Sigmoid colon (tissue), 6 donors: ENCODE measurements at regions not wholly inside any gene's neighbourhood (a gene's known extent, or its start where the extent isn't known, plus 50 kb on each side); places are given as distances from the start of the nearest gene placed in this dataset.

Source experiments
- DNase-seq: peaks from one replicate; pipeline ENCODE4 v3.0.0-alpha.2; 2019
- H3K27ac ChIP-seq, 4 donors: fragments of 200-600 bp; sonication (generic); one replicate each; pipeline ENCODE4 v1.5.1; 2016 to 2019; ENCODE audit warnings: mild to moderate bottlenecking in 1 of 4
- H3K27me3 ChIP-seq, 3 donors: fragments of 200-600 bp; sonication (generic); one replicate each; pipeline ENCODE4 v1.5.1; 2019; ENCODE audit warnings: mild to moderate bottlenecking in 1 of 3
- H3K36me3 ChIP-seq, 4 donors: fragments of 200-600 bp; sonication (generic); one replicate each; pipeline ENCODE4 v1.5.1; 2016 to 2019
- H3K4me1 ChIP-seq, 4 donors: fragments of 200-600 bp; sonication (generic); one replicate each; pipeline ENCODE4 v1.5.1; 2017 to 2019
- H3K4me3 ChIP-seq, 4 donors: fragments of 200-600 bp; sonication (generic); one replicate each; pipeline ENCODE4 v1.5.1; 2017 to 2019; ENCODE audit warnings: mild to moderate bottlenecking in 2 of 4, moderate library complexity in 1 of 4
- H3K9me3 ChIP-seq, 4 donors: fragments of 200-600 bp in 3 of 4; sonication (generic) in 3 of 4; one replicate each; pipeline versions ENCODE4 v1.5.1 to v1.6.1; 2013 to 2019
- CTCF ChIP-seq, 4 experiments: fragments of 450-650 bp in 3 of 4; fragments of 200-600 bp in 1 of 4; IDR thresholded peaks; one replicate each; pipeline ENCODE4 v1.5.1; 2016 to 2019; ENCODE audit warnings: antibody characterized with exemption in 4 of 4, mild to moderate bottlenecking in 3 of 4, moderate library complexity in 2 of 4
- EP300 ChIP-seq, 4 donors: sonication (generic); formaldehyde crosslinking; IDR thresholded peaks; one replicate each; pipeline ENCODE4 v1.6.1; 2017; ENCODE audit warnings: antibody characterized with exemption in 4 of 4
- POLR2A ChIP-seq, 2 donors: fragments of 450-650 bp; IDR thresholded peaks; one replicate each; pipeline ENCODE4 v1.6.1; 2016; ENCODE audit warnings: antibody characterized with exemption in 2 of 2, mild to moderate bottlenecking in 2 of 2, moderate library complexity in 2 of 2
- POLR2AphosphoS5 ChIP-seq, 4 donors: sonication (generic); formaldehyde crosslinking; IDR thresholded peaks; one replicate each; pipeline ENCODE4 v1.6.1; 2017; ENCODE audit warnings: antibody characterized with exemption in 4 of 4
- WGBS, 2 donors: extraction: QIAGEN DNeasy Blood & Tissue Kit; methylation state at CpG; one replicate each; pipeline ENCODE4 v1.1.7; 2013; 5-methylcytosine and 5-hydroxymethylcytosine counted together
- intact Hi-C: fragments of 100-400 bp; cut with DNase I; formaldehyde crosslinking; loops from one replicate; pipeline ENCODE4 v1.15.1; 2023
- donor health status: healthy with polysubstance abuse.
- donor health status: healthy.

GRCh38 chrX:15150586-15150985, 119.3 kb downstream of the ASB9 start:
- no peaks in the 10 kb centered on the region for H3K4me1 ChIP-seq
- no peak for DNase-seq
- WGBS, 2 donors = 81 to 92% methylated on average over 1 of the region's 1 CpG
- no peaks in the 10 kb centered on the region for H3K36me3 ChIP-seq
- intact Hi-C loops = no loop called here
- H3K27me3 ChIP-seq = no peaks in the 10 kb centered on the region
- H3K4me3 ChIP-seq = no peak overlapping the region
- no peaks in the 10 kb centered on the region for H3K9me3 ChIP-seq
- no peak overlapping the region for H3K27ac ChIP-seq
- TF ChIP-seq POLR2AphosphoS5 (IDR thresholded peaks at IDR 0.05) (no peak), POLR2A (IDR thresholded peaks at IDR 0.05) (no peak), EP300 (IDR thresholded peaks at IDR 0.05) (no peak), CTCF (IDR thresholded peaks at IDR 0.05) (no peak)

- peak in 1 of 4 experiments; percentile 18 for TF ChIP-seq CTCF (IDR thresholded peaks at IDR 0.05)
- TF ChIP-seq POLR2A (IDR thresholded peaks at IDR 0.05) = no peak
- WGBS, 2 donors = 17 to 26% methylated on average over 6 of the region's 6 CpGs
- intact Hi-C loops = no loop called here
- Histone ChIP-seq H3K9me3 (no peaks in the 10 kb centered on the region), H3K27ac (no peak overlapping the region), H3K4me3 (no peak overlapping the region), H3K27me3 (no peaks in the 10 kb centered on the region), H3K36me3 (no peaks in the 10 kb centered on the region), H3K4me1 (no peaks in the 10 kb centered on the region)
- DNase-seq = no peak
These were observed 123.4 kb downstream of the ASB9 start for GRCh38 chrX:15146515-15146914.

- intact Hi-C loops = loop anchor here (1.0 to 5.0 kb wide), 2 partner anchors 1091 to 1104 kb away; no protein-coding TSS in a partner anchor
- Histone ChIP-seq H3K36me3 (no peaks in the 10 kb centered on the region), H3K4me1 (no peaks in the 10 kb centered on the region), H3K4me3 (no peak overlapping the region), H3K27ac (no peak overlapping the region), H3K9me3 (no peaks in the 10 kb centered on the region), H3K27me3 (no peaks in the 10 kb centered on the region)
- no peak for DNase-seq
- 12 to 43% methylated on average over 1 of the region's 1 CpG for WGBS, 2 donors
- TF ChIP-seq CTCF (IDR thresholded peaks at IDR 0.05) (no peak), POLR2A (IDR thresholded peaks at IDR 0.05) (no peak), POLR2AphosphoS5 (IDR thresholded peaks at IDR 0.05) (no peak), EP300 (IDR thresholded peaks at IDR 0.05) (no peak)
These were observed 126.1 kb downstream of the ASB9 start for GRCh38 chrX:15143825-15144121.

- Histone ChIP-seq H3K27me3 (no peaks in the 10 kb centered on the region), H3K9me3 (no peaks in the 10 kb centered on the region), H3K4me3 (no peak overlapping the region), H3K27ac (no peak overlapping the region), H3K36me3 (no peaks in the 10 kb centered on the region), H3K4me1 (no peaks in the 10 kb centered on the region)
- DNase-seq = no peak
- intact Hi-C loops = loop anchor here (1.0 to 5.0 kb wide), 2 partner anchors 1091 to 1104 kb away; no protein-coding TSS in a partner anchor
- 9 to 24% methylated on average over 6 of the region's 6 CpGs for WGBS, 2 donors
- TF ChIP-seq CTCF (IDR thresholded peaks at IDR 0.05) = peak; percentile 40 to 52 (median 42)
- TF ChIP-seq POLR2A (IDR thresholded peaks at IDR 0.05) = no peak
- TF ChIP-seq POLR2AphosphoS5 (IDR thresholded peaks at IDR 0.05) = no peak
- TF ChIP-seq EP300 (IDR thresholded peaks at IDR 0.05) = no peak
These were observed 126.6 kb downstream of the ASB9 start for GRCh38 chrX:15143050-15143824.
